HG03378 (cell line): ENCODE measurements at regions not wholly inside any gene's neighbourhood (a gene's known extent, or its start where the extent isn't known, plus 50 kb on each side); places are given as distances from the start of the nearest gene placed in this dataset.
"Not testable (repeated sequence)": the region's sequence is repeated elsewhere in the genome, so short reads cannot be mapped to it uniquely, and the experiment has no call there.

Source experiments
- ATAC-seq: cut with Tn5 transposase; IDR thresholded peaks from one replicate; pipeline ENCODE4 v1.9.1; 2021; ENCODE audit warnings: mild to moderate bottlenecking, moderate library complexity; ENCODE audit not compliant: unreplicated experiment

GRCh38 chr2:144759746-144760145 is 239.8 kb upstream of the ZEB2 start:
- ATAC-seq = no peak

- not testable (repeated sequence) for ATAC-seq
Measured at GRCh38 chr2:144758196-144758595, 238.3 kb upstream of the ZEB2 start.

GRCh38 chr2:144753416-144753815 is 233.5 kb upstream of the ZEB2 start:
- ATAC-seq = no peak

DNA sequence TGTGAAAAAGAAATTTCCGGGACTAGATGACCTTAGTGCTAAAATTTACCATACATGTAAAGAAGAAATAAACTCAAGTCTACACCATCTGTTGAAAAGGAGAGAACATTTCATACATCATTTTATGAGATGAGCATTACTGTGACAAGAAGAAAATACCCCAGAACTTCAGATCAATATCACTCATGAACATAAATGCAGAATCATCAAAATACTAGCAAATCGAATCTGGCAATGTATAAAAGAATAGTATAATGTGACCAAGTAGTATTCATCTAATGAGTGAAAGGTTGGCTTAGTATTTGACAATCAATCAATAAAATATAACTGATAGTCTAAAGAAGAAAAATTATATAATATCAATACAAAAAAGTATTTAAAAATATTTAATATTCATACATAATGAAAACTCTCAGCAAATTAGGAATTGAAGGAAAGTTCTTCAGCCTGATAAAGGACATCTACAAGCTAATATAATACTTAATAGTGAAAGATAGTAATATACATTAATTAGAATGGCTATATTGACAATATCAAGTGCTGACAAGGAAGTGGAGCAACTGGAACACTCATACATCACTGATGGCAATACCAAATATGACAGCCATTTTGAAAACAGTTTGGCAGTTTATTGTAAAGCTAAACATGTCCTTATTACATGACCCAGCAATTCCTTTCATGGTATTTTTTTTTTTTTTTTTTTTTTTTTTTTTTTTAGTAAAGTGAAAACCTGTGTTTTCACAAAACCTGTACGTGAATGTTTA is 231.4 kb upstream of the ZEB2 start:
- ATAC-seq = no peak

DNA sequence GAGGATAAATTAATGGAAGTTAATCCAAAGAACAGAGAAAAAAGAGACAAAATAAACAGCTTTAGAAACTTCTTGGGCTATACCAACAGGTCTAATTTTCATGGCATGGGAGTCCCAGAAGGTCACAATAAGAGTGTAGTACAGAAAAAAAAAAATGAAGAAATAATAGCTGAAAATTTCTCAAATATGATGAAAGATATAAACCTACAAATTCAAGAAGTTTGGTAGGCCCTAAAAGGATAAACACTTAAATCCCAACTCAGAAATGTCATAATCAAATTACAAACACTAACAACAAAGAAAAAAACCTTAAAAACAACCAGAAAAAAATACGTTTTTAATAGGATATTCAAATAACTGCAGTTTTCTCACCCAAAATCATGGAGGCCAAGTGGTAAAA is 229.3 kb upstream of the ZEB2 start:
- no peak for ATAC-seq

DNA sequence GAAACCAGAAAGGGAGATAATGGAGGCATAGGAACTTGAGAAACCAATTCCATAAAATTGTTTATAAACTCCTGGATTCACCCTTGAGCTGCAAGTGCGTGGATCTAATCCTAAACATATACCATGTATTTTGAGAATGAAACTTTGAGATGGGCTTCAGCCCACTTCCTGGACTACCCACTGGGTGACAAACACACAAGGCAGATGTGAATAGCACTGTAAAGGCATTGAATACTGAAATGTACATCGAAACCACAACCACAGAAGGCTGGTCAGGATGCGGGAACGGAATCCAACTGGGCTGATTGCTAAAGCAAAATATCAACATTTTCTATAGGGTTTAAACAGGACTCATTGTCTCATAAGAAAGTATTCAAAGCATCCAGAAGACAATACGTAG is 228.5 kb upstream of the ZEB2 start:
- no peak for ATAC-seq

DNA sequence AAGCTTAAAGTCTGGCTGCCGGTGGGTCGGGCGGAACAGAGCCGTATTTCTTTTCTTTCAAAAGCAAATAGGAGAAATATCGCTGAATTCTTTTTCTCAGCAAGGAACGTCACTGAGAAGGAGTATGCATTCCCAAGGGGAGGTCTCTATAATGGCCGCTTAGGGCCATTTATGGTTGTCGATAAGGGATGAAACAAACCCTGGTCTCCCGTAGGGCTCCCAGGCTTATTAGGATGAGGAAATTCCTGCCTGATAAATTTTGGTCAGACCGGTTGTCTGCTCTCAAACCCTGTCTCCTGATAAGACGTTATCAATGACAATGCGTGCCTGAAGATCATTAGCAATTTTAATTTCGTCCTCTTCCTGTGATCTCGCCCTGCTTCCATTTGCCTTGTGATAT is 227.7 kb upstream of the ZEB2 start:
- no peak for ATAC-seq

DNA sequence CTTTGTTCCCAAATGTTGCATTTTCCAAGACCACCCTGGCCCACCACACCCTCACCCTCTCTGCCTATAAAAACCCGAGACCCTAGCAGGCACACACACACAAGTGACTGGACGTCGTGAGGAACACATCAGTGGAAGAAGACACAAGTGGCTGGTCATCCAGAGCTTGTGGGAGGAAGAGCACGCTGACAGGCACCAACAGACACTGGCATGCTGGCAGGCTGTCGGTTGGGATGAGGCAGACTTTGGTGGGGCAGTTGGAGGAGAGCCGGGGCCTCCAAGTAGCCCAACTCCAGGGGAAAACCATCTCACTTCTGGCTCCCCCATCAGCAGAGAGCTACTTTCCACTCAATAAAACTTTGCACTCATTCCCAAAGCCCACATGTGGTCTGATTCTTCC is 225.5 kb upstream of the ZEB2 start:
- ATAC-seq = no peak

GRCh38 chr2:144738749-144739148 is 218.8 kb upstream of the ZEB2 start:
- no peak for ATAC-seq

DNA sequence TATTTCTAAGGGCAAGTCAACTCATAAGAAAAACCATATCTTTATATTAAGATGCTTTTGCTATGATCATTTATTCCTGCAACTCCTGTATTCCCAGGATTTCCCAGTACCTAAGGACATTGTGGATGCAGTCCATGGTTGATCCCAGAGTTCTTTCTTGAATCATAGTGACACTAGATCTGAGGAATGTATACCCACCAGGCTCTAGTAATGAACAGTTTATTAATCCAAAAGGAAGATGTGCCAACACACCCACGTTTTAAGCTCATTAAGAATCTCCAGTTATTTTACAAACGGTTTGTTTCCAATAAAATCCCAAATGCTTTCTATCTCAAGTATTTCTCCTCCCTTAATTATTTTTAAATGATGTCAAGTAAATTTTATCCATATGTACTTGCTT is 210.8 kb upstream of the ZEB2 start:
- ATAC-seq = no peak

DNA sequence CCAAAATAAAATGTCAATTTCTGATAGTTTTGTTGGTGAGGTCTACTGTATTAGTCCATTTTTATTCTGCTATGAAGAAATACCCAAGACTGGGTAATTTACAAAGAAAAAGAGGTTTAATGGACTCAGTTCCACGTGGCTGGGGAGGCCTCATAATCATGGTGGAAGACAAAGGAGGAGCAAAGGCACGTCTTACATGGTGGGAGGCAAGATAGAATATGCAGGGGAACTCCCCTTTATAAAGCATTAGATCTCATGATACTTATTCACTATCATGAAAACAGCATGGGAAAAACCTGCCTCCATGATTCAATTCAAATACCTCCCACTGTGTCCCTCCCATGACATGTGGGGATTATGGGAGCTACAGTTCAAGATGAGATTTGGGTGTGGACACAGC is 204.5 kb upstream of the ZEB2 start:
- ATAC-seq = not testable (repeated sequence)

DNA sequence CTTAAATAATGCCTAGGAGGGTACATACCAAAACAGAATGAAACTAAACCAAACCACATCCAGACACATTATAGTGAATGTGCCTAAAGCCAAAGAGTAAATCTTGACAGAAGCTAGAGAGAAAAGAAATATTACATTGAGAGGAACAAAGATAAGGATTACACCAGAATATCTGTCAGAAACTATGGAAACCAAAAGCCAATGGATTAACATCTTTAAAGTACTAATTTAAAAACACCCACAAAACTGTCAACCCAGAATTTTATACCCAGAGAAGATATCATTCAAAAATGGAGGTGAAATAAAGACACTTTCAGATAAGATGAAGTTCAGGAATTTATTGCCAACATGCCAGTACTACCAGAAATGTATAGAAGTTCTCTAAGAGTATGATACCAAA is 198.5 kb upstream of the ZEB2 start:
- no peak for ATAC-seq

DNA sequence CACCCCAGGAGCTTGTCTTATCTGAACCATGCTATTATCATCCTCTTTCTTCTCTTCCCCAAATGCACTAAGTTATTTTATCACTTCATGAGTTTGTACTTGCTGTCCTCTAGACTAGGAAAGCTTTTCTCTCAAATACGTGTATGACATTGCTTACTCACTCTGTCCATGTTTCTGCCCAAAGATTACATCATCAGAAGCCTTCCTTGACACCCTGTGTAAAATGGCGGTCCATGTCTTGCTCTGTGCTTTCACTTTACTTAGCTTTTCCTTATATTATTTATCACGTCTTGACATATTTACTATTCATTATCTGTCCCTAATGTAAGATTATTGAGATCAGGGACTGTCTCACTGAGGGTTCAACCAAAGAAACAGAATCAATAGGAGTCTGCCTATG is 196.1 kb upstream of the ZEB2 start:
- no peak for ATAC-seq

- no peak for ATAC-seq
Measured at GRCh38 chr2:144713410-144713809, 193.5 kb upstream of the ZEB2 start.

DNA sequence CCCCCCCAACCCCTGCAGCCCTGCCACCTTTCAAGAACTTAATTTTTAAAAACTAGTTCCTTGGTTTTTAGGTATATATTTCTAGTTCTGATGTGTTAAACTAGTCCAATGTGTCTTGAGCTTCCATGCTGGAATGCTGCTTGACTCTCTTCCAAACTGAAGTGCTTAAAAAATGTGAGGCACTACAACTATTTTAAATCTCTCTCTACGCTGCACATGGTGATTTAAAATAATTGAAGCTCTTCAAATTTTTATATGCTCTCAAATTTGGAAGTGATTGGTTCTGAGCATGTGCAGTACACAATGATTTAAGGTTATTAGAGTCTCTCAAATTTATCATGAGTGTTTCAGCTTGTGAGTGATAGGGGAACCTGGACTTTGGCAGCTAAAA is 192.6 kb upstream of the ZEB2 start:
- no peak for ATAC-seq

DNA sequence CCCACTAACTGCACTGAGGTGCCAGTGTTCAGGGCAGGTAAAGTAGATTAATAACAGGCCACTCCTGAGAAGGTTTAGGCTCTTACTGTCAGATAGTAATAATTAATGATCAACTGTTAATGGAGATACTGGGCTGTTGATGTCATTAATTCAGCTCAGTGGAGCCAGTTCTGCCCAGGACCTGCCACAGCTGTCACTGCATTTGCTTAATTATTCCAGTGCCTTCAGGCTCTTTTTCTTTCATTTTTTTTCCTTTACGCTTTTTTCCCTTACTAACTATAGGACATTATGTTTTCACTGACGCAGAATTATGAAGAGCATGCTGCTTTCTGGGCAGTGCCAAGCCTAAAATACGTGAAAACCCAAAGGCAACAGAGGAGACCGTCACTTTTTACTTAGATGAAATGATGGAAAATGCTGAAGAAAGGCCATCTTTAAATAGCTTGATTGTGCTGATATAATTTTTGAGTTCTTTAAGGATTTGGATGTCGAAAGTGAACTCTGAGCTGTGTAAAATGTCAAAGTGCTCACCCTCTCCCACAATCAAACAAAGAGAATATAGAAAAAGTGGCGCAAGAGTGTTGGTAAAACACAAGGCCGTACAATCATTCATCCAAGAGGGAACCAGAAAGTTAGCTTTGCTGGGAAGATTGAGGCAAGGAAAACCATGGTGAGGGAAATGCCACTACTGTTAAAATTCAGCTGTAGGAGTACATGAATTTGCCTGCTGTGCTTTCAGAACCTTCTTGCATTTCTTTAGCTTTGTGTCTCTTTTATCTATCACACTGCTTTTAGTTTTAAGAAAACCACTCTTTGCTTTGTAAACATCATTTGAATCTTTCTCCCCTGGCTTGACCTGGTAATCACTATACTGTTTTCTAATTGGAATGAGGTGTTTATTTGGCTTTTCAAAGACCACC is 192.0 kb upstream of the ZEB2 start:
- no peak for ATAC-seq

DNA sequence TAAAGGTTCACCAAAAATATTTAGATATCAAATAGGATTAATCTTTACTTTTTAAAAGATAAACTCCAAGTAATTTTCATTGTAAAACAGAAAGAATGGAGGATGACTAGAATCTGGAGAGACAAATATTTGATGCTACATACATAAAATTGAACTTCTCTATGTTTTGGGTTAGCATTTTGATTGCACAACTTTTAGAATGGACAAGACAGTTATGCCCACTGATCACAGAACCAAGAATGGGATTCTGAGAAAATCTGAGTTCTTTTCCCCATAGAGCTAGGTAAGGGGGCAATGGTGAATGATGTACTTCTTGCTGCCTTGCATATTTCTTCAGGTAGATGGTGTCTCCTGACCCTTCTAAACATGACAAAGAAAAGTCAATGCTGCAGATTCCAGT is 191.2 kb upstream of the ZEB2 start:
- ATAC-seq = no peak

- no peak for ATAC-seq
Measured at GRCh38 chr2:144708626-144709025, 188.7 kb upstream of the ZEB2 start.

- ATAC-seq = no peak
Measured at GRCh38 chr2:144707736-144708326, 187.9 kb upstream of the ZEB2 start.

GRCh38 chr2:144706647-144707046 is 186.7 kb upstream of the ZEB2 start:
- ATAC-seq = no peak

DNA sequence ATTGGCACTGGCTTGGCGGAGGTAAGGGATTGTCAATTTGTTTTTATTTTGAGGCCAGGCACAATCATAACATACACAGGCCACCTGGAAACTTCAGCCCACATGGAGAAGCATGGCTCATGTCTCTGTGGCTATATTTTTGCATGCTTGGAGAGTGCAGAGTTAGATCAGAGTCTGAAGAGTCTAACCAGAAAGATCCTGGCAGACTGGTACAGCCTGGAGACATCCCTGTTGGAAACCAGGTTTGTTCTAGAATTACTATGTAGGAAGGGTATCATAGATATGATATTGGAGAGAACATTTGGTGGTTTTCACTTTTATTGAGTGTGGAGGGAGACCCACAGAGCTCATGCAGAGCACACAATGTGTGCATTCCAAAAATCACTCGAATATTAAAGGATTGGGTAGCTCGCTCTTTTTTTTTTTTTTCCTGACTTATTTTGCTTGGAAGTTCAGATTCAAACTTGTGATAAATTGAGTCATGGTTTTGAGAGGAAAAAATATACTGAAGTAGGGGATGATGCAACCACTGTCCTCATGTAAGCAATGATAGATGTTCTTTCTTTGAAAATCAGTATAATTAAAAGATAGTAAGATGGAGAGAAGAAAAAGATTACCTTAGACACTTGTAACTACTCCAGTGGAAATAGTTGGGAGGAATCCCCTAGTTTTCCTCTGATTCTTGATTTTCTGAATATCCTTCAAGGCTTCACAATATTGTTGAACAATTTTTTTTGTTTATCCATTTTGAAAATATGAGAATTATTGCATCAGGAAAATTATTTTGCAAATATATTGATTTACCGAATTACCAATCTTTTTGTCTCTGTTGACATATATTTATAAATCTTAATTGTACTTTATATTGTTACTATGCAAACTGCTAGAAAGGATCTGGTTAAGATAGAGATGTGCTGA is 185.7 kb upstream of the ZEB2 start:
- no peak for ATAC-seq
